ENCODE measurements at regions not wholly inside any gene's neighbourhood (a gene's known extent, or its start where the extent isn't known, plus 50 kb on each side); places are given as distances from the start of the nearest gene placed in this dataset.
"Not testable (repeated sequence)": the region's sequence is repeated elsewhere in the genome, so short reads cannot be mapped to it uniquely, and the experiment has no call there.

- DNase-seq (ENCODE audit: low read depth, low spot score): no peak
Observed at GRCh38 chr12:18849080-18849479, 111.2 kb downstream of the CAPZA3 start.

GRCh38 chr12:18849761-18850160 is 111.8 kb downstream of the CAPZA3 start:
- no peak for DNase-seq (ENCODE audit: low read depth, low spot score)

- DNase-seq (ENCODE audit: low read depth, low spot score): no peak
Observed at GRCh38 chr12:18850752-18851151, 112.8 kb downstream of the CAPZA3 start.

GRCh38 chr12:18851271-18851670 is 113.4 kb downstream of the CAPZA3 start:
- no peak for DNase-seq (ENCODE audit: low read depth, low spot score)

GRCh38 chr12:18853570-18854366 is 115.8 kb downstream of the CAPZA3 start:
- no peak for DNase-seq (ENCODE audit: low read depth, low spot score)

GRCh38 chr12:18857656-18858055 is 119.7 kb downstream of the CAPZA3 start:
- DNase-seq (ENCODE audit: low read depth, low spot score): no peak

- no peak for DNase-seq (ENCODE audit: low read depth, low spot score)
Observed at GRCh38 chr12:18859400-18859799, 121.5 kb downstream of the CAPZA3 start.

- no peak for DNase-seq (ENCODE audit: low read depth, low spot score)
Observed at GRCh38 chr12:18861287-18861858, 123.5 kb downstream of the CAPZA3 start.

- DNase-seq (ENCODE audit: low read depth, low spot score): no peak
Observed at GRCh38 chr12:18863769-18864500, 126.0 kb downstream of the CAPZA3 start.

GRCh38 chr12:18864900-18865561 is 127.1 kb downstream of the CAPZA3 start:
- no peak for DNase-seq (ENCODE audit: low read depth, low spot score)

- DNase-seq (ENCODE audit: low read depth, low spot score): no peak
Observed at GRCh38 chr12:18868717-18869116, 130.8 kb downstream of the CAPZA3 start.

GRCh38 chr12:18872770-18873169 is 134.9 kb downstream of the CAPZA3 start:
- no peak for DNase-seq (ENCODE audit: low read depth, low spot score)

GRCh38 chr12:18878676-18879180 is 140.8 kb downstream of the CAPZA3 start:
- DNase-seq (ENCODE audit: low read depth, low spot score): no peak

GRCh38 chr12:18882690-18883089 is 144.8 kb downstream of the CAPZA3 start:
- no peak for DNase-seq (ENCODE audit: low read depth, low spot score)

- DNase-seq (ENCODE audit: low read depth, low spot score): no peak
Observed at GRCh38 chr12:18886962-18887361, 149.0 kb downstream of the CAPZA3 start.

GRCh38 chr12:18887368-18887767 is 149.4 kb downstream of the CAPZA3 start:
- no peak for DNase-seq (ENCODE audit: low read depth, low spot score)

- DNase-seq (ENCODE audit: low read depth, low spot score): no peak
Observed at GRCh38 chr12:18888047-18888446, 150.1 kb downstream of the CAPZA3 start.

- not testable (repeated sequence) for DNase-seq (ENCODE audit: low read depth, low spot score)
Observed at GRCh38 chr12:18890621-18891020, 152.7 kb downstream of the CAPZA3 start.

- DNase-seq (ENCODE audit: low read depth, low spot score): no peak
Observed at GRCh38 chr12:18895540-18895939, 157.6 kb downstream of the CAPZA3 start.

GRCh38 chr12:18895946-18896345 is 158.0 kb downstream of the CAPZA3 start:
- DNase-seq (ENCODE audit: low read depth, low spot score): peak; percentile 57

GRCh38 chr12:18897823-18898222 is 159.9 kb downstream of the CAPZA3 start:
- DNase-seq (ENCODE audit: low read depth, low spot score): no peak

GRCh38 chr12:18898470-18898869 is 160.6 kb downstream of the CAPZA3 start:
- no peak for DNase-seq (ENCODE audit: low read depth, low spot score)
